Mesendoderm (in vitro differentiated cells): ENCODE measurements at regions not wholly inside any gene's neighbourhood (a gene's known extent, or its start where the extent isn't known, plus 50 kb on each side); places are given as distances from the start of the nearest gene placed in this dataset.
"Not testable (repeated sequence)": the region's sequence is repeated elsewhere in the genome, so short reads cannot be mapped to it uniquely, and the experiment has no call there.

Source experiments
- DNase-seq: peaks from one replicate; pipeline ENCODE4 v3.0.0; 2013
- H2AK5ac ChIP-seq: 2 replicates; pipeline ENCODE4 v1.6.1; 2013; ENCODE audit warnings: low read length, inconsistent platforms
- H2BK120ac ChIP-seq: 2 replicates; pipeline ENCODE4 v1.6.1; 2013; ENCODE audit warnings: low read depth, mild to moderate bottlenecking, low read length, moderate library complexity, mixed read lengths
- H2BK15ac ChIP-seq: replicated peaks from 2 replicates; pipeline ENCODE4 v1.6.1; 2013; ENCODE audit warnings: low read depth, mild to moderate bottlenecking, moderate library complexity
- H2BK5ac ChIP-seq: 2 replicates; pipeline ENCODE4 v1.6.1; 2013; ENCODE audit warnings: low read length, inconsistent platforms
- H3K18ac ChIP-seq: 2 replicates; pipeline ENCODE4 v1.6.1; 2013; ENCODE audit warnings: mild to moderate bottlenecking, low read length, mixed read lengths
- H3K23ac ChIP-seq: one replicate; pipeline ENCODE4 v1.6.1; 2013; ENCODE audit warnings: low read length
- H3K27ac ChIP-seq: 2 replicates; pipeline ENCODE4 v1.5.1; 2013; ENCODE audit warnings: low read depth, mild to moderate bottlenecking, inconsistent platforms, low read length, moderate library complexity
- H3K27me3 ChIP-seq: 2 replicates; pipeline ENCODE4 v1.6.1; 2013; ENCODE audit warnings: low read length, control low read depth, mild to moderate bottlenecking, inconsistent platforms; ENCODE audit not compliant: insufficient read depth, poor library complexity
- H3K36me3 ChIP-seq: 2 replicates; pipeline ENCODE4 v1.6.1; 2013; ENCODE audit warnings: low read length, inconsistent platforms; ENCODE audit not compliant: control insufficient read depth, insufficient read depth
- H3K4ac ChIP-seq: one replicate; pipeline ENCODE4 v1.6.1; 2013; ENCODE audit warnings: low read depth, mild to moderate bottlenecking, low read length, moderate library complexity
- H3K4me1 ChIP-seq: 2 replicates; pipeline ENCODE4 v1.6.1; 2013; ENCODE audit warnings: low read depth, low read length, inconsistent platforms; ENCODE audit not compliant: control insufficient read depth
- H3K4me2 ChIP-seq: 2 replicates; pipeline ENCODE4 v1.6.1; 2013; ENCODE audit warnings: low read length
- H3K4me3 ChIP-seq: 2 replicates; pipeline ENCODE4 v1.5.1; 2013; ENCODE audit warnings: mild to moderate bottlenecking, low read length
- H3K56ac ChIP-seq: one replicate; pipeline ENCODE4 v1.6.1; 2013; ENCODE audit warnings: low read length
- H3K79me1 ChIP-seq: 2 replicates; pipeline ENCODE4 v1.6.1; 2013; ENCODE audit warnings: low read length, inconsistent platforms
- H3K79me2 ChIP-seq: 2 replicates; pipeline ENCODE4 v1.6.1; 2013; ENCODE audit warnings: mild to moderate bottlenecking, low read length; ENCODE audit not compliant: control insufficient read depth, insufficient read depth
- H3K9ac ChIP-seq: 2 replicates; pipeline ENCODE4 v1.6.1; 2013; ENCODE audit warnings: low read length, inconsistent platforms
- H4K5ac ChIP-seq: one replicate; pipeline ENCODE4 v1.6.1; 2013; ENCODE audit warnings: low read length
- H4K8ac ChIP-seq: one replicate; pipeline ENCODE4 v1.6.1; 2013; ENCODE audit warnings: low read depth, mild to moderate bottlenecking, control low read depth, low read length, moderate library complexity
- WGBS: extraction: QIAGEN DNeasy Blood & Tissue Kit; methylation state at CpG from one replicate; pipeline ENCODE4 v1.1.7; 2013; ENCODE audit warnings: low lambda C conversion rate, missing lambda C conversion rate; ENCODE audit not compliant: insufficient coverage; ENCODE audit errors: extremely low coverage; 5-methylcytosine and 5-hydroxymethylcytosine counted together

DNA sequence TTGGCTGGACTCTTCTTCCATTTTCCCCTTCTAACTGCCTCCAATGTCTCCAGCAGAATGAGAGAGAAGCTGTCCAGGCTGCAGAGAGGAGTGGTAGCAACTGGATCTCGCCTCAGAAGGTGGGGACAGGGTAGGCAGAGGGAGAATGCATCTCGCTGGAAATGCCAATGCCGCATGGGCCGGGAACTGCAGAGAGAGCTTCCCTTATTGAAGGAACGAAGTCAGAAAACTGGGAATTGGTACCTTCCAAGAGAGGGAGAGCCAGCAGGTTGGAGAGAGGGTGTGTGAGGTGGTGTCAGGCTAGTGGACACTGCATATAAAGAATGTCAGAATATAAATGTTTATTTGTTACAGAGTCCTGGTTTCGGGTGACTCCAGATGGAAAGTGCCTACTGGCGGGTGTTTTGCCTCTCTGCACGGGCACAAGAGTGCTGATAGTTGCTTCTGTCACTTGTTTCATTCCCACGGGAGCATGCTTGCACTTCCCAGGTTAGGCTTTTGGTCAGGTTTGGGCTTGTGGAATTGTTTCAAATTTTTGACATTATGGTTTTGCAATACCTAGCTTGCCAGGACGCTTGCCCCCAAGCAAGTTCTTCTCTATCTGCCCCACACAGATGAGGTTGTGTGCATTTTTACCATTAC, 156.8 kb upstream of the STS start:
- no peak overlapping the region for H2AK5ac ChIP-seq

DNA sequence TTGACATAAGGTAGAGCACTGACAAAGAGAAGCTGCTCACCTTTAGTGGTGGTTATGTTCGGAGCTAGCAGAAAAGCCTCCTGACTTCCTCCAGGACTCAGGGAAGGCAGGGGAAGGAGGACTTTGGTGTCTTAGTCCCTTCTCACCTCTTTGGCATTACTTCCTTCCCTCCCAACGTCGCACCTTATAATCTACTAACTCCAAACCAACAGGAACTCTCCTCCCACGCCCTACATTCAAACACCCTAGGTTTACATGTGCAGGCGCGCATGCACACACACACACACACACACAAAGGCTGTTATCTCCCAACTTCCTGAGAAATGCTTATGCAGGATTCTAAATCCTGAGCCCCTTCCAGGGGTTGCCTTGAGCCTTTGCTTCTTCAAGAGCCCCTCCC, 157.7 kb upstream of the STS start:
- Histone ChIP-seq H3K36me3 (no peaks in the 10 kb centered on the region), H3K56ac (no peak overlapping the region), H3K4me2 (no peak overlapping the region), H3K4me3 (no peak overlapping the region), H3K27ac (no peak overlapping the region), H3K4ac (no peak overlapping the region), H3K27me3 (no peaks in the 10 kb centered on the region), H3K79me1 (no peaks in the 10 kb centered on the region), H3K9ac (no peak overlapping the region), H3K79me2 (no peaks in the 10 kb centered on the region), H2BK120ac (no peak overlapping the region), H3K4me1 (no peaks in the 10 kb centered on the region), H3K18ac (no peak overlapping the region), H2AK5ac (no peak overlapping the region), H2BK5ac (no peak overlapping the region), H4K8ac (no peak overlapping the region), H3K23ac (no peak overlapping the region), H4K5ac (no peak overlapping the region), H2BK15ac (no peak overlapping the region)
- DNase-seq: peak; percentile 30
- WGBS: no CpG with 5 or more reads among the region's 6 CpGs

More for the DNA sequence above, 156.8 kb upstream of the STS start:
- H3K18ac ChIP-seq: no peak overlapping the region
- H3K4me3 ChIP-seq: no peak overlapping the region
- no peak overlapping the region for H4K8ac ChIP-seq
- no CpG with 5 or more reads among the region's 10 CpGs for WGBS
- H3K4me2 ChIP-seq: no peak overlapping the region
- no peak overlapping the region for H3K23ac ChIP-seq
- no peak overlapping the region for H3K27ac ChIP-seq
- H3K4me1 ChIP-seq: no peaks in the 10 kb centered on the region
- no peak for DNase-seq
- H3K27me3 ChIP-seq: no peaks in the 10 kb centered on the region
- H3K36me3 ChIP-seq: no peaks in the 10 kb centered on the region
- no peaks in the 10 kb centered on the region for H3K79me2 ChIP-seq
- no peak overlapping the region for H3K9ac ChIP-seq
- H3K4ac ChIP-seq: no peak overlapping the region
- H3K79me1 ChIP-seq: no peaks in the 10 kb centered on the region
- H4K5ac ChIP-seq: no peak overlapping the region
- no peak overlapping the region for H3K56ac ChIP-seq
- no peak overlapping the region for H2BK5ac ChIP-seq
- no peak overlapping the region for H2BK15ac ChIP-seq
- no peak overlapping the region for H2BK120ac ChIP-seq

DNA sequence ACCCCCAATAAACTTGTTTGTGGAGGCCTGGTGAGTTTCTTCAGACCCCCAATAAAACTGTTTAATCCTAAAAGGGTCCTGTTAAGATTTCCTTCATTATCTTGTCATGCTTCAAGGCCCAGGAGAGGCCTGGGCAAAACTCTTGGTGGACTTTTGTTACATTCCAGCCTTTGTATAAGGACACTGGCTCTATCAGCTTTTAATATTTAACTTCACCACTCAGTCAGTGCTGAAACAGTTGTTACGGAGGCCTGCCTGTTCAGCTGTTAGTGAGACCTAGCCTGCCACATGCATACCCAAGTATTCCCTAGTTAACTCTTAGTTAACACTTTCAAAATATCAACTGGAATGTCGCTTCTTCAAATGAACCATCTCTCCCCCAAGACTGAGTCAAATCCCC, 158.8 kb upstream of the STS start:
- not testable (repeated sequence) for H3K79me2 ChIP-seq, H3K79me1 ChIP-seq, H3K4ac ChIP-seq, H3K27ac ChIP-seq, H3K4me2 ChIP-seq, H3K27me3 ChIP-seq, H2BK5ac ChIP-seq, DNase-seq, H3K56ac ChIP-seq, H4K8ac ChIP-seq, H3K4me3 ChIP-seq, H2BK15ac ChIP-seq, H3K18ac ChIP-seq, H3K36me3 ChIP-seq, H2BK120ac ChIP-seq, H3K23ac ChIP-seq, H4K5ac ChIP-seq, H2AK5ac ChIP-seq, H3K4me1 ChIP-seq, H3K9ac ChIP-seq
- no CpG with 5 or more reads among the region's 2 CpGs for WGBS

DNA sequence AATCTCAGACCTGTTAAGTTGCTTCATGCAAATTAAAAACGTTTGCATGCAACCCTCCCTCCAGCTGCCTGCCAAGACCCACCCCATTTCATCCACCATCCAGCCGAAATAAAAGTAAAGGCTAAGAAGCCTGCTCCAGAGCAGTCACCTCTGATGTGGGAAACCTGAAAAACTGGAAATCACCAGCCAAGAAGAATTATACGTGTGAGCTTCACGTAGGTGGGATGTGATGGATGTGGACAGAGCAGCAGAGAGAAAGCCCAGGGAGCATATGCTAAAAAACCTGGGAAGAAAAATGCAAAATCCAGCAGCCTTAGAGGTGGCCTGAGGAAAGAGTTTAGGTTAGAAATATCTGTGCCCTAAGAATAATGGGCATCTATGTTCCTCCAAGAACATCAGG, 160.6 kb upstream of the STS start:
- Histone ChIP-seq H2BK15ac (no peak overlapping the region), H3K4ac (no peak overlapping the region), H2AK5ac (no peak overlapping the region), H3K23ac (no peak overlapping the region), H2BK5ac (no peak overlapping the region), H2BK120ac (no peak overlapping the region), H3K79me2 (no peaks in the 10 kb centered on the region), H3K4me1 (no peaks in the 10 kb centered on the region), H3K36me3 (no peaks in the 10 kb centered on the region), H3K79me1 (no peaks in the 10 kb centered on the region), H4K8ac (no peak overlapping the region), H3K9ac (no peak overlapping the region), H3K18ac (peak overlapping the region; percentile 18), H3K56ac (no peak overlapping the region), H3K4me3 (no peak overlapping the region), H4K5ac (no peak overlapping the region), H3K4me2 (no peak overlapping the region), H3K27me3 (no peaks in the 10 kb centered on the region), H3K27ac (no peak overlapping the region)
- WGBS: no CpG with 5 or more reads among the region's 4 CpGs
- DNase-seq: no peak

DNA sequence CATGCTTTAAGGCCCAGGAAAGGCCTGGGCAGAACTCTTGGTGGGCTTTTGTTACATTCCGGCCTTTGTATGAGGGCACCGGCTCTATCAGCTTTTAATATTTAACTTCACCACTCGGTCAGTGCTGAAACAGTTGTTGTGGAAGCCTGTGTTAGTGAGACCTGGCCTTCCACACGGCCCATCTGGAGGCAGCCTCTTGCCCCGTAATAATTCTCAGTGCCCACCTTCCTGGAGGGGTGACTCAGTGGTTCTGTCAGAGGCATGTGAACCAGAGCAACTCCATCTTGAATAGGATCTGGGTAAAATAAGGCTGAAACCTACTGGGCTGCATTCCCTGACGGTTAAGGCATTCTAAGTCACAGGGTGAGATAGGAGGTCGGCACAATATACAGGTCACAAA, 162.0 kb upstream of the STS start:
- H2BK15ac ChIP-seq: no peak overlapping the region
- H3K36me3 ChIP-seq: no peaks in the 10 kb centered on the region
- H3K27me3 ChIP-seq: no peaks in the 10 kb centered on the region
- no peak overlapping the region for H3K4me2 ChIP-seq
- H3K18ac ChIP-seq: no peak overlapping the region
- H3K56ac ChIP-seq: no peak overlapping the region
- WGBS: no CpG with 5 or more reads among the region's 7 CpGs
- no peak overlapping the region for H3K27ac ChIP-seq
- H3K79me2 ChIP-seq: no peaks in the 10 kb centered on the region
- H3K23ac ChIP-seq: no peak overlapping the region
- H4K5ac ChIP-seq: no peak overlapping the region
- no peak overlapping the region for H3K4ac ChIP-seq
- no peak for DNase-seq
- H3K4me3 ChIP-seq: no peak overlapping the region
- H4K8ac ChIP-seq: no peak overlapping the region
- no peaks in the 10 kb centered on the region for H3K4me1 ChIP-seq
- H2AK5ac ChIP-seq: no peak overlapping the region
- no peak overlapping the region for H2BK120ac ChIP-seq
- H3K79me1 ChIP-seq: no peaks in the 10 kb centered on the region
- no peak overlapping the region for H2BK5ac ChIP-seq
- H3K9ac ChIP-seq: no peak overlapping the region
